Amniotic epithelial cell (primary cell): ENCODE measurements at regions not wholly inside any gene's neighbourhood (a gene's known extent, or its start where the extent isn't known, plus 50 kb on each side); places are given as distances from the start of the nearest gene placed in this dataset.
"Not testable (repeated sequence)": the region's sequence is repeated elsewhere in the genome, so short reads cannot be mapped to it uniquely, and the experiment has no call there.

Source experiments
- DNase-seq: peaks from one replicate; pipeline ENCODE4 v3.0.0-alpha.2; 2010; ENCODE audit warnings: low read depth

DNA sequence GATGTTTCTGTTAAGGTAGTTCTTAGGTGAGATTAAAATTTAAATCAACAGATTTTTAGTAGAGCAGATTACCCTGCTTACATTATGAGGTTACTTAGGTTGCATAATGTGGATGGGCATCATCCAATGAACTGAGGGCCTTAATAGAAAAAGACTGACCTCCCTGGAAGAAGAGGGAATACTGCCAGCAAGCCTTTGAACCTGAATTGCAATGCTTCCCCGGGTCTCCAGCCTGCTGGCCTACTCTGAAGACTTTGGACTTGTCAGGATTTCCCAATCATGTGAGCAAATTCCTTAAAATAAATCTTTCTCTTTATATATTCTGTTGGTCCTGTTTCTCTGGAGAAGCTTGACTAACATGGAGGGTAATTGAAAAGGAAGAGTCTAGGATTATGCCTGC lies 542.1 kb upstream of the ARRDC3 start:
- DNase-seq = peak; percentile 9

DNA sequence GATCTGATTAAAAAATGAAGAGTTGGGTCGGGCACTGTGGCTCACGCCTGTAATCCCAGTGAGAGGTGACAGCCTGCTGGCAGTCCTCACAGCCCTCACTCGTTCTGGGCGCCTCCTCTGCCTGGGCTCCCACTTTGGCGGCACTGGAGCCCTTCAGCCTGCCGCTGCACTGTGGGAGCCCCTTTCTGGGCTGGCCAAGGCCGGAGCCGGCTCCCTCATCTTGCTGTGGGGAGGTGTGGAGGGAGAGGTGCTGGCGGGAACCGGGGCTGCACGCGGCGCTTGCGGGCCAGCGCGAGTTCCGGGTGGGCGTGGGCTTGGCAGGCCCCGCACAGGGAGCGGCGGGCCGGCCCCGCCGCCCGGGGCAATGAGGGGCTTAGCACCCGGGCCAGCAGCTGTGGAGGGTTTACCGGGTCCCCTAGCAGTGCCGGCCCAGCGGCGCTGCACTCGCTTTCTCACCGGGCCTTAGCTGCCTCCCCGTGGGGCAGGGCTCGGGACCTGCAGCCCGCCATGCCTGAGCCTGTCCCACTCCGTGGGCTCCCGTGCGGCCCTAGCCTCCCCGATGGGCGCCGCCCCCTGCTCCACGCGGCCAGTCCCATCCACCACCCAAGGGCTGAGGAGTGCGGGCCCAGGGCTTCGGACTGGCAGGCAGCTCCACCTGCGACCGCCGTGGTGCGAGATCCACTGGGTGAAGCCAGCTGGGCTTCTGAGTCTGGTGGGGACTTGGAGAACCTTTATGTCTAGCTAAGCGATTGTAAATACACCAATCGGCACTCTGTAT lies 534.1 kb upstream of the ARRDC3 start:
- DNase-seq = not testable (repeated sequence)

DNA sequence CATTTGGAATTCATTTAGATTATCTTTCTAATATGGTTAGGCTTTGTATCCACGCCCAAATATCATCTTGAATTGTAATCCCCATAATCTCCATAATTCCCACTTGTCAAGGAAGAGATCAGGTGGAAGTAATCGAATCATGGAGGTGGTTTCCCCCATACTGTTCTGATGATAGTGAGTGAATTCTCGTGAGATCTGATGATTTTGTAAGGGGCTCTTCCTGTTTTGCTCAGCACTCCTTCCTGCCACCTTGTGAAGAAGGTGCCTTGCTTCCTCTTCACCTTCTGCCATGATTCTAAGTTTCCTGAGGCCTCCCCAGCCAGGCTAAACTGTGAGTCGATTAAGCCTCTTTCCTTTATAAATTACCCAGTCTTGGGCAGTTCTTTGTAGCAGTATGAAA lies 527.5 kb upstream of the ARRDC3 start:
- DNase-seq = no peak

DNA sequence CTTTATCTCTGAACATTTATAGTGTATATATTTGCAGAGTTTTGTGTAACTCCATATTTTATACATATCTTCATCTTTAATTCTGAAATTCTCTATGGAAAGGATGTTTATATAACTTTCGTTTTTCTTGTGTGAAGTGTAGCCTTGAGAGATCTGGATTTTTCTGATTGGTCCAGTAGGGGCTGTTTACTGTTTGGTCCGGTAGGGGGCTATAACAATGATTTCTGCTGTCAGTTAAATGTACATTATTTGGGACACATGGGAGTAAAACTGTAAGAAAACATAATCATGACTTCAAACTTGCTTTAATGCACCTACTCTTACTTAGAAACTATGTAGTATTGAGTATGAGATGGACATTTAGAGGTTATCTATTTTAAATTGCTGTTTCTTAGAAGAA lies 527.1 kb upstream of the ARRDC3 start:
- no peak for DNase-seq

DNA sequence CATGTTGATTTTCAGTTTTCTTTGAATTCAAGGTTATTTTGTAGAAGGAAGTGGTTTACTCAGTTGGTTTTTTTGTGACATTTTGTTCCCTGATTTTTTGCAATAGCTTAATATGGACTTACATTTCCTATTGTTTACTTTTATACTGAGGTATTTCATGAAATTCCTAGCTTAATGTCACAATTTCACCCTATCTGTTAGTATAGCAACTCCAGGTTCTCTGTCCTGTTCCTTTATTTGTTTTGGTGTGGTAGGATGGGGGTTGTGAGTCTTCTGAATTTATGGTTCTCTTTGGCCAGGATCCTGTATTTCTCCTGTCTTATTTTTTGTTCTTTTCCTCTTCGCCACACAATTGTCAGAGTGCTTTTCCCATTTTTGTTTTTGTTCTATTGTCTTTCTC lies 523.4 kb upstream of the ARRDC3 start:
- no peak for DNase-seq

DNA sequence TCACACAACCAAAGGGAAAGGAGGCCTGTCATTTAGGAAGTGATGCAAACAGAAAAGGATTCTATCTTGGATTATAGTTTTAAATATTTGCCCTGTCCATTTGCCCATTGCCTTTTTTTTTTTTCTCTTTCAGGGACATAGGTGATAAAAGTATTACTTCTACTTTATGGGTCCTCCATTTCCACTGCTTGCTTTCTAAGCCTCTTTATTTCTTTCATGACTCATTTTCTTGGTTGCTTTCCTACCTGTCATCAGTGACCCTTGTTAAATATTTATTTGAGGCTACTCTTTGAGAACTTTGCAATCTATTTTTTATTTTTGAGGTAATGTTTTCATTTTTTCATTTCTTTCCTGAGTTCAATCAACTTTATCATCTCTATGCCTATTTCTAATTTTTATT lies 522.9 kb upstream of the ARRDC3 start:
- DNase-seq = no peak

DNA sequence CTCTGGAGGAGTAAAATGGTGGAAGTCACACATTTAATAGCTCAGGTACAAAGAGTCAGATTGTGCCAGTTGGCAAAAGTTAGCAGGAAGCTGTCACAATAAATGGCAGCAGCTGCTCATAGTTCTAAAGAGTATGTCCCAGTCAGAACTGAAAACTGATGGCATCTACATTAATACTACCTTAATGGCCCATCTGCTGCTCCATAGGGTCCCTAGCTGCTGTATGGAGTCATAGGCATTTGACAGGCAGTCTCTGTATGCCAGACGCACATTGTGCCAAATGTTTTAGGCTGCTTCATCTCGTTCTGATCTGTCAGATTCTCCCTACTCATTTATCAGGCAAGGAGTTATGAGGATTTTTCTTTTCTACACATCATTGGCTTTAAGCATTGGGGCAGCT lies 515.8 kb upstream of the ARRDC3 start:
- no peak for DNase-seq

DNA sequence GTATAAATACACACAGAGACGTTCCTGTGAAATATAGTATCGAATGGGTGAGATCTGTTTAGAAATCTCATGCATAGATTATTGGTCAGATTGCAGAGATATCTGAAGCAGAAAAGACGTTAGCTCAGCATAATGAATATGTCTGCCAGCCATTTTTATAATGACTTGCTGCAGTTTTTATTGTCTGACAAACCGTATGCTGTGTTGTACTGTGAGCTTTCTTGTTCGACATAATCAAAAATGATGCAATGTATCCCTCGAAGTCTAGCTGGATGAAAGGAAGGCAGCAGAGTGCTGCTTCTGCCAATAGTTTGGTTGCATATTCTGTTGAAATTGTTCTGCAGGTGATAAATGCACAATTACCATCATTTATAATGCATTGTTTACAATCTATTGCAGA lies 514.9 kb upstream of the ARRDC3 start:
- DNase-seq = no peak

DNA sequence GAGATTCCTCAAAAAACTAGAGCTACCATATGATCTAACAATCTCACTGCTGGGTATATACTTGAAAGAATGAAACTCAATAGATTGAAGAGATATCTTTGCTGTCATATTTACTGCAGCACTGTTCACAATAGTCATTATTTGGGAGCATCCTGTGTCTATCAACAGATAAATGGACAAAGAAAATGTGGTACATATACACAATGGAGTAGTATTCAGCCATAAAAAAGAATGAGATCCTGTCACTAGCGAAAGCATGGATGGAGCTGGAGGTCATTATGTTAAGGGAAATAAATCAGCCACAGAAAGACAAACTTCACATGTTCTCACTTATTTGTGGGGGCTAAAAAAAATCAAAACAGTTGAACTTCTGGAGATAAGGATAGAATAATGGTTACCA lies 505.7 kb upstream of the ARRDC3 start:
- DNase-seq = no peak

DNA sequence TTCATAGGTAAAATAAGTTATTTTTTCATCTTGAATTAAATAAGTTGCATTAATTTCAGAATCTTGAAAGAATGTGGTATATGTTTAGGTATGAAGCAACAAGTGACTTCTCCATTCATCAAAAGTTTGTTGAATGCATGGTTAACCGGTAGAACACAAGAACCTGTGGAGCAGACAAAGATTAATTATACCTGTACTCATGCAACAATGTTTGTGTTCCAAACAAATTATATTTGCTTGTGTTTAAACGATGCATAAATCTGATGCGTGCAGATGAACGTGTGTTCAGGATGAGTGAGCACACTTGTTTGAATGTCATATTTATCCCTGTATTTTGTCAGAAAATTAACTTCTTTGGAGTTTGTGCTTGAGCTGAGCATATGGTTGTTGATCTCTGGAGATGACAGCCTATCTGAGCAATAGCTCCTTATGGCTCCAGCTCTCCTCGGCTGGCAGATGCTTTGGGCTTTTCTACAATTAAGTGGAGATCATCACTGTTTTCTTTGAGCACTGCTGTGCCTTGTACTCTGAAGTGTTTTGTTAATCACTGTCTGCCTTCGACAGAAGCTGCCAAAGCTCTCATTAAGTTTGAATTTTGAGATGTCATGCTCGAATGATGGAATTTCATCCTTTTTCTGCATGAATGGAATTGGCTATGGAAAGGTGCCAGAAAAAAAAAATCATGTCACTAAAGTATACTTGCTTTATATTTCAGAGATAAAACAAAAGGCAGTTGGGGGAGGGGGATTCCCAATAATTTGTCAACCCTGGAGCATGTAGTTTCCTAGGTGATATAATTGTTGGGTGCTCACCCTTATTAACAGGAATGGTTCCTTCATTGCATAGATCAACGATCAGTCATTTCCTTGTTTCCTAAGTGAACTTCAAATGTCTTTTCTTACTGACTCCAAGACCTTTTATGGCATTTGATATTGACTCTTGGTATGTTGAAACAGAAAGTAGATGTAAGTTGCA lies 502.5 kb upstream of the ARRDC3 start:
- no peak for DNase-seq

DNA sequence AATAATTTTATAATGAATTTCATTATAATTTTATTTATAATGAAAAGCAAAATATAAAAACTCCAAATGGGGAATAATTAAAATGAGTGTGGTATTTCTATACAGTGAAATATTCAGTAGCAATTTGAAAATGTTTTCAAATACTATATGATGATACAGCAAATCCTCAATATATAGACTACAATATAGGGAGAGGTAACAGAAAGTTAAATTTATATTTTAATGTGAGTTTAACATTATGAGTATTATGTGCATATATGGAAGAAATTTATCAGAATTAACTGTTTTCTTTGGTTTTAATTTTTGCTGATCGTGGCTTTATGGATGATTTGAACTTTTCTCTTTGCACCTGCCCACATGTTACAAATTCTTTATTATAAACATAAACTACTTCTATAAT lies 500.9 kb upstream of the ARRDC3 start:
- no peak for DNase-seq

DNA sequence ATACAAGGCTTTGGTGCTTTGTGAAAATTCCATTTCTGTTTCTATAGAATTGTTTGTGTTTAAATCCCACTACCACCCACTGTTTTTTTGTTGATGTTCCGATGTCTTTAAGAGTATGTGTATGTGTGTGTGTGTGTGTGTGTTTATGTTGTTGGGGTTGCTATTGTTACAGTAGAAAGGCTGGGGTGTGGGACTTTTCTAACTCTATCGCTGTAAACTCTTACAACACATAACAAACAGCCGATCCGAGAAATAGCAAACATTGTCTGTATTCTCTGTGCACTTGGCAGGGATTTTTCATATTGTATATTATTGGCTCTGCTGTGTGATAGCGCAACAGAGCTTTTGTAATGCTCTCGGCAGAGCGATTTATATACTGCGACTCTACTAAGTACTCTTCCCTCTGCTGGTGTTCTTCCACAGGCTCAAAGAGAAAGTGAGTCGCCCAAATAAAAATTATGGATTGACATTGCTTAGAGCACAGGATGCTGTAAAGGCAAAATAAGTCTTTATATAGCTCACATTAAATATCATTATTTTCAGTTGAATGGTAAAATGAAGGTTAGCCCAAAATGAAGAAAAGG lies 492.2 kb upstream of the ARRDC3 start:
- no peak for DNase-seq

DNA sequence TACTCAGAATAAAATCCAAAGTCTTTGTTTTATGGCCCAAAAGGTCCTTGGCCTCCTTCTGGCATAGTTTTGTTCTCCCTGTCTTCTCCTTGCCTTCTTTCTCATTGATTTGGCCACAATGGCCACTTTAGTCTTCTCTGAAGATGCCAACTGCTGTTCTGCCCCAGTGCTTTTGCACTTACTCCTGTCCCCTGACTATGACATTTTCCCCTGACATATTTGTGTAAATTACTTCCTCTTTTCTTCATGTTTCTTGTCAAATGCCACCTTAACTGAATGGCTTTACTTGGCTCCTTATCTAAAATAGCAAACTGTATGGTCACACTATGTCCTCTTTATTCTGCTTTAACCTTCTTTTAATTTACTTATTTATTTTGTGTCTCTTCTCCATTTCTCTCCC lies 484.7 kb upstream of the ARRDC3 start:
- no peak for DNase-seq

DNA sequence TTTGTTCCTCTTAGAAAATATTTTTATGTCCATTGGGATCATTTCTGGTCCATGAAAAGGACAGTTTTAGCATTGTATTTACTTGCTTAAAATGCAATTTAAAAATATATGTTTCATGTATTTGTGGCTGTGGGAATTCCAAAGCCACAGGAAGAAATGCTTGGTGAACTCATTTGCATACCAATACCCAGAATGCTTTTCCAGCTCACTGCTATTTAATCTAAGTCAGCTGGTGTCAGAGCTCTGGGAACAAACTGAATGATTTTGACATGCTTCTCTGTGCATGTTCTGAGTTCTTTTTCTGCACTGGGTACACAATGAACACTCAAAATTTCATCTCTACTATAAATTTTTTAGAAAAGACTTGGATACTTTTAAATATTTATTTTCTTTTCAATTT lies 482.8 kb upstream of the ARRDC3 start:
- no peak for DNase-seq

DNA sequence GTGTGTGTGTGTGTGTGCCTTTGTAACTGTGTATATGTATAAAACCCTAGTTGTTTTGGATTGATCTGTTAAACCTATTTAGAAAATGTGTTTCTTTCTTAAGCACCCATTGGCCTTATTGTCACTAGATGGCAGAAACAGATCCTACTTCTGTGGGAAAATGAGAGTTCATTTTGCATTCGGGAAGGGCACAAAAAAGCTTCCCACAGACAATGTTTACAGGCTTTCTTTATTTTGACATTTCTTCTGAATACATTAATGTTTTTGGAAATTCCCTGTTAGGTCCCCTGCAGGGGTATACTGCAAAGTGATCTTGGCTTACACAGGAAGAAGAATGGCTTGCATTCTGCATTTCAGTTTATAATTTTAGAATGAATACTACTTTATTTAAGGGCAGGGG lies 481.8 kb upstream of the ARRDC3 start:
- no peak for DNase-seq

DNA sequence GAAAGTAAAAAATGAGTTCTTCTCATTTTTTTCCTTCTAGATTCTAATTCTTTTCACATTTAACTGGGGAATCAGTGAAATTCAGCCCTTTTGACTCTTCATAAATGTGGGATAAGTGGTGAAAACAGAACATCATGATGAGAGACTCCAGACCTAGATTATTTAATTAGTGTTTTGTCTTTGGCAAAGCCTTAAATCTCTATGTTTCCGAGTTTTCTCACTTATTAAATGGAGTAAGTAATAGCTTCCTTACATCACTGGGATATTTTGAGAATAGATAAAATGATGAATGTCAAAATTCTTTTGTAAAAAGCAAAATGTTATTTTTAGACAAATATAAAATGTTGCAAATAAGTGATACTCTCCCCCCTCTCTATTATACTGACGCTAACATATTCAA lies 468.6 kb upstream of the ARRDC3 start:
- no peak for DNase-seq

DNA sequence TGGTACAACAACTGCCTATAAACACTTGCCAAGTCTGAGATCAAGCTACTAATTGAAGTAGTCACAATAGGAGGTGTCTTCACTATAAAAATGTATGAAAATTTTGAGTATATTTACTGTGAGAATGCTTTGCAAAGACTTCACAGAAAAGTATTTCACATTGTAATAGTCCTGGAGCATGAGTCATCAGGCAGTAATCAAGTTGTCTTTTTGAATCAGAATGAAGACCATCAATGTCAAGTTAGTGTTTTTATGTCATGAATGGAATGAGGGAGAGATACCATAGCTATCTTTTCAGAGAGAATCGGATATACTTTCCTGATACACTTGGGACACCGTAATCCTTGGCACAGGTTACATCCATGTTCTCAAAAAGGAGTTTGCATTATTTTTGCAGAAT lies 466.9 kb upstream of the ARRDC3 start:
- DNase-seq = peak; percentile 43

DNA sequence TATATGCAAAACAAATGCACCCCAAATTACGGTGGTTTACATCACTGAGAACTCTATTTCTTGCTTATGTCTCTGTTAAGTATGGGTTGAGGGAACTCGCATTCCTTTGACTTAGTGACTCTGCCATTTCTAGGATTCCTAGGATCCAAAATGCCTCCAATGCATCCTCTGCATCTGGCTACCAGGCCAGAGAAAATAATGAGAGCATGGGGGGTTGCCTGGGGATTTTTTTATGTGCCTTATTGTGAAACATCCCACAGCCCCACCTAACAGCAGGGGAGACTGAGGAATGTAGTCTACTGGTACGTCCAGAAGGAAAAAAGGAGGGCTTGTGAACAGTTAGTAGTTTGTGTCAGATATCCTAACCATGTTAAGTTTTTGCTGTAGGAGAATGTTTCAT lies 466.0 kb upstream of the ARRDC3 start:
- DNase-seq = no peak

DNA sequence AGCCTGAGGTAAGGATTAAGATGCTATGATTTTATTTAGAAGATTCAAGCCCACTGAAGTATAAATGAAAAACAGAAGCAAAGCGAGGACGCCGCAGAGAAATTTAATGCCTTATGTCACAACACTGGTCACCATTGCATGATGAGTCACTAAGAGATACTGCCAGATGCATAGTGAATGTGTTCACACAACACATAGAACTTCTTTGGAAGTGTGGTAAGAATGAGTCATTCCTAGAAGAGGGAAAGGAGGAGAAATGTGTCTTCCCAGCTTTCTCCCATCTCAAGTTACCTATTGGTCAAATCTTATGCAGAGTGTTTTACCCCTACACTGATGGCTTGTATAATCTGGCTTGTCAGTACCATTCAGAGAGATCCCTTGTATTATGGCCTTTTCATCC lies 465.3 kb upstream of the ARRDC3 start:
- DNase-seq = peak; percentile 91

DNA sequence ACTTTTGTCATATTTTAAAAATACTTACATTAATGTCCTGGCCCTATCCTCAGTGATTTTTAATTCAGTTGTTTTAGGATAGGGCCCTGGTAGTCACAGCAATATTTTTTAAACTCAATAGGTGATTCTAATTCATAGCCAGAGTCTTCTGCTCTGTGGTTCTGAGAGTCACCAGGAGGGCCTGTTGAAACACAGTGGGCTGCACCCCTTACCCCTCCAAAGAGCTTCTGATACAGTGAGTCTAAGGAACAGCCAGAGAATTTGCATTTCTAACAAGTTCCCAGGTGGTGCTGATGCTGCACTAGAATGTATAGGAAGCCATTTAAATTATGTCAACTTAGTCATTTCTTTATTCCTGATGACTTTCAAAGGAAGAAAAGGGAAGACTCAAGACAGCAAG lies 458.3 kb upstream of the ARRDC3 start:
- DNase-seq = no peak

DNA sequence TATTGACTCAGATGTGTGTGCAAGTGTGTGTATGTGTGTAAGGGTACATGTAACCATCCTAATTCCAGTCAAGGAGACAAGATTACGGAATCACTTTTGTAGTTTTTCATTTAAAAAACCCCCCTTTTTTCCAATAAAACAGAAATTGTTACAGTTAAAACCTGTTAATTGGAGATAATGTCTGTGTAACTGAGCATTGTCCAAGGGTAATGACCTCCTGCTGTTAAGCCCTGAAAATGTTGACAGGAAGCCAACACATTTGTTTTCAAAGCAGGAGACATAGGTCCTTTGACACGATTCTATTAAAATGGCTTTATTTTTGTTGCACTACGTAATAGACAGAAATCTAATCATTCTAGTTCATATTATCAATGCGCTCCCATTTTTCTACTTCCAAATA lies 457.3 kb upstream of the ARRDC3 start:
- no peak for DNase-seq

DNA sequence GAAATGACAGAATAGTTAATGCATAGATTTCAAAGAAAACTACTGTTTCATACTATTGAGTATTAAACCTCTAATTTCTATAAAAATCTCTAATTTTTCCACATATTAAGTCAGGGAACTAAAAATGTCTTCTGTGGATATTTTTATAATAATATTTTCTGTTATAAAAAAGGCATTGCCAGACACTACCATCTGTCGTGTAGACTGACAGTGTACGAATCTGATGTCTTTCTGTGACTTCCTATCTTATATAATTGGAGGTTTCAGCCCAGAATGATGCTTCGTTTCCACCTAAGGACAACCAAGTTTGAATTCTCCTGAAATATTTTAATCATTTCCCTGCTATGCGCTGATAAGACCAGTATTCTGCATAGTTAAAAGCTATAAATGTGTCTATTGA lies 456.6 kb upstream of the ARRDC3 start:
- no peak for DNase-seq

DNA sequence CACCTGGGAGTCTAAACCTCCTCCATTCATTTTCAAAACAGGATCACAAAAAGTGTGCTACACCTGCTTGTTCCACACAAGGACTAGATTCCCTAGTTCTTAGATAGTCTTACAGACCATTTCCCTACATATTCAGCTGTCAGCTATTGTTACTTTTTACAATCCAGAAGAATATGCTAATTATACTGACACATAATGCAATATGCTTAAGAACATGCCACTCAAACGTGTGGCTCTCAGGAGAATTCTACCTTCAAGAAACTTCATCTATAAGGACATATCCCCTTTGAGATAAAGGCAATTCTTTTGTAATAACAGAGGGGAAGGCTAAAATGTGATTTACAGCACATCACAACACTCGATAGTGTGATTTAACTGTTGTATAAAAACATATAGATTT lies 456.1 kb upstream of the ARRDC3 start:
- DNase-seq = no peak
